Heart left ventricle (tissue), 13 donors: ENCODE measurements at regions not wholly inside any gene's neighbourhood (a gene's known extent, or its start where the extent isn't known, plus 50 kb on each side); places are given as distances from the start of the nearest gene placed in this dataset.

Source experiments
- CTCF ChIP-seq, 12 donors: fragments of 200-600 bp; sonication (generic) in 4 of 12; IDR thresholded peaks; one replicate each; pipeline versions ENCODE4 v1.5.0 to v1.8.0; 2018 to 2022; ENCODE audit warnings: antibody characterized with exemption in 12 of 12, mild to moderate bottlenecking in 5 of 12
- POLR2A ChIP-seq, 2 donors: fragments of 450-650 bp; IDR thresholded peaks; one replicate each; pipeline ENCODE4 v1.6.1; 2017; ENCODE audit warnings: antibody characterized with exemption in 2 of 2, mild to moderate bottlenecking in 2 of 2, moderate library complexity in 2 of 2
- donor health status: ischemic (EF 13 %, LVEDD 7.1; RV severe dilation, severe dysfunction).
- donor health status: DM: no; HTN: yes; CAD: no.
- donor health status: DM: no; HTN: no; CAD: no.
- donor health status: ischemic (EF 25% LVEDD 6.9; RV normal size, moderate dysfunction).
- donor health status: ischemic (EF 25% LVEDD 5.7; RV mildly dilated, moderate dysfunction).
- donor health status: ischemic (EF 35%, LVEDD 5.7; RV mildly dilated, moderate dysfunction).
- donor health status: nonischemic (EF 11% LVEDD 7.7; RV severe dilation, severe dysfunction).
- donor health status: DM: yes; HTN: yes; CAD: no.
- donor health status: PGD.
- donor health status: ischemic (EF 29% LVEDD 5.4; RV normal size, mild dysfunction).
- donor health status: nonischemic (EF 23%, LVEDD 6.1; RV moderate dilation, normal function).

- TF ChIP-seq CTCF (IDR thresholded peaks at IDR 0.05) (no peak), POLR2A (IDR thresholded peaks at IDR 0.05) (no peak)
Observed at GRCh38 chr11:67731583-67731982, 57.2 kb upstream of the ALDH3B2 start.
